Osteocyte (in vitro differentiated cells): ENCODE measurements at regions not wholly inside any gene's neighbourhood (a gene's known extent, or its start where the extent isn't known, plus 50 kb on each side); places are given as distances from the start of the nearest gene placed in this dataset.

Experiments
- DNase-seq: peaks from one replicate; pipeline ENCODE4 v3.0.0; 2021; ENCODE audit warnings: mixed read lengths; ENCODE audit not compliant: unreplicated experiment; ENCODE audit errors: extremely low spot score
- H3K27ac Mint-ChIP-seq: one replicate; pipeline ENCODE4 v1.8.0; 2021; ENCODE audit warnings: mild to moderate bottlenecking, mixed read lengths; ENCODE audit not compliant: unreplicated experiment
- H3K27me3 Mint-ChIP-seq: one replicate; pipeline ENCODE4 v1.8.0; 2021; ENCODE audit warnings: mixed read lengths; ENCODE audit not compliant: unreplicated experiment
- H3K36me3 Mint-ChIP-seq: one replicate; pipeline ENCODE4 v1.8.0; 2021; ENCODE audit warnings: mixed read lengths; ENCODE audit not compliant: unreplicated experiment
- H3K4me1 Mint-ChIP-seq: one replicate; pipeline ENCODE4 v1.8.0; 2021; ENCODE audit warnings: mixed read lengths; ENCODE audit not compliant: unreplicated experiment
- H3K4me3 Mint-ChIP-seq: one replicate; pipeline ENCODE4 v1.8.0; 2021; ENCODE audit warnings: mild to moderate bottlenecking, moderate library complexity, mixed read lengths; ENCODE audit not compliant: unreplicated experiment
- H3K9me3 Mint-ChIP-seq: one replicate; pipeline ENCODE4 v1.8.0; 2021; ENCODE audit warnings: mixed read lengths; ENCODE audit not compliant: unreplicated experiment
- CTCF ChIP-seq: fragments of 200-600 bp; sonication (generic); IDR thresholded peaks from 2 replicates; pipeline ENCODE4 v1.5.0; 2021; ENCODE audit warnings: antibody characterized with exemption, mild to moderate bottlenecking, moderate library complexity

DNA sequence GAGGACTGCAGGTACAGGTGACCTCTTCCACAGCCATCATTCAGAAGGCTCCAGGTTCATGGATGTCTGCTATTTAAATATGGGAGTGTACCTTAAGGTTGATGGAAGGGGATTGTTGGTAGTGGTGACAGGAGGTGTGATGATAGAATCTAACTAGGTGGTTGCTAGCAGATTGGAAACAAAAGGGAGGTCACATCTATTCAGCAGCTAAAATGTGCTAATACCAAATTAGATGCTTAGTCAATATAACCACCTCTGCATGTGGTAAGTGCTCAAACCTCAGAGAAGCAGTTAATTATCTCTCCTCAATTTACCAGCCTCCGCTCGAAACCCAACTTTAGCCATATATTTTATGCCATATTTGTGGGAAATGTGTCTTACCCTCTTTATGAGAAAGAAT, 98.7 kb upstream of the CCSER1 start:
- H3K27me3 Mint-ChIP-seq: peaks cover 2% of the 10 kb centered on the region
- no peaks in the 10 kb centered on the region for H3K4me1 Mint-ChIP-seq
- no peak for TF ChIP-seq CTCF
- H3K9me3 Mint-ChIP-seq: no peaks in the 10 kb centered on the region
- no peaks in the 10 kb centered on the region for H3K36me3 Mint-ChIP-seq
- H3K4me3 Mint-ChIP-seq: no peak overlapping the region
- H3K27ac Mint-ChIP-seq: no peak overlapping the region
- no peak for DNase-seq

- TF ChIP-seq CTCF: no peak
- no peaks in the 10 kb centered on the region for H3K36me3 Mint-ChIP-seq
- H3K27ac Mint-ChIP-seq: no peak overlapping the region
- H3K9me3 Mint-ChIP-seq: no peaks in the 10 kb centered on the region
- H3K4me3 Mint-ChIP-seq: no peak overlapping the region
- no peak for DNase-seq
- no peaks in the 10 kb centered on the region for H3K4me1 Mint-ChIP-seq
- H3K27me3 Mint-ChIP-seq: peaks cover 2% of the 10 kb centered on the region
These were observed 97.0 kb upstream of the CCSER1 start for GRCh38 chr4:90030202-90030601.

- TF ChIP-seq CTCF: peak; percentile 9
- H3K9me3 Mint-ChIP-seq: no peaks in the 10 kb centered on the region
- H3K4me1 Mint-ChIP-seq: no peaks in the 10 kb centered on the region
- no peaks in the 10 kb centered on the region for H3K36me3 Mint-ChIP-seq
- no peak for DNase-seq
- peaks cover 2% of the 10 kb centered on the region for H3K27me3 Mint-ChIP-seq
- H3K4me3 Mint-ChIP-seq: no peak overlapping the region
- H3K27ac Mint-ChIP-seq: no peak overlapping the region
These were observed 96.2 kb upstream of the CCSER1 start for GRCh38 chr4:90030953-90031352.

DNA sequence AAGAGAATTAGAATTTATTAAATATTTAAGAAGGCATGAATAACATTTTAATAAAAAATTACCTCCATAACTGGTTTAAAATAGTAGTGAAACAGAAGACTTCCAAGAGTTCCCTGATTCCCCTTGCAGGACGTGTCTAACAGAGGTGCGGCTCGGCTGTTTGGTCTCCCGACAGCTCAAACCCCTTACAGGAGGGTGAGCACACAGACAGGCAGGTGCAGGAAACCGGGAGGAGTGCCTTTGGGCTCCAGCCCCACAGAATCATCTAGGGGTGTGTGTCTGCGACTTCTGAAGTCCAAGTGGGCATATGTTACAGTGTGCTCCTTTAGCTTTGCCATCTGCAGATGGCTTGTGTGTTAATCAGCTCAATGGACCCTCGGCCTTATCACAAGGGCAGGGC, 88.1 kb upstream of the CCSER1 start:
- no peaks in the 10 kb centered on the region for H3K9me3 Mint-ChIP-seq
- H3K4me3 Mint-ChIP-seq: no peak overlapping the region
- H3K36me3 Mint-ChIP-seq: no peaks in the 10 kb centered on the region
- H3K4me1 Mint-ChIP-seq: no peaks in the 10 kb centered on the region
- H3K27me3 Mint-ChIP-seq: peaks cover 3% of the 10 kb centered on the region
- no peak for TF ChIP-seq CTCF
- no peak for DNase-seq
- H3K27ac Mint-ChIP-seq: no peak overlapping the region

GRCh38 chr4:90051999-90052398, 75.2 kb upstream of the CCSER1 start:
- Mint-ChIP-seq H3K4me3 (no peak overlapping the region), H3K27ac (no peak overlapping the region), H3K27me3 (no peaks in the 10 kb centered on the region), H3K4me1 (no peaks in the 10 kb centered on the region), H3K9me3 (no peaks in the 10 kb centered on the region), H3K36me3 (no peaks in the 10 kb centered on the region)
- no peak for DNase-seq
- TF ChIP-seq CTCF: no peak
